ENCODE measurements at regions not wholly inside any gene's neighbourhood (a gene's known extent, or its start where the extent isn't known, plus 50 kb on each side); places are given as distances from the start of the nearest gene placed in this dataset.

GRCh38 chr2:22375096-22375495 lies 1009.9 kb upstream of the KLHL29 start:
- TF ChIP-seq SUZ12 (IDR thresholded peaks at IDR 0.05; ENCODE audit: extremely low read depth, insufficient read depth, insufficient read length) (no peak), ZNF274 (IDR thresholded peaks at IDR 0.05; ENCODE audit: low read depth, low read length) (no peak)
